ENCODE measurements at regions not wholly inside any gene's neighbourhood (a gene's known extent, or its start where the extent isn't known, plus 50 kb on each side); places are given as distances from the start of the nearest gene placed in this dataset.

DNA sequence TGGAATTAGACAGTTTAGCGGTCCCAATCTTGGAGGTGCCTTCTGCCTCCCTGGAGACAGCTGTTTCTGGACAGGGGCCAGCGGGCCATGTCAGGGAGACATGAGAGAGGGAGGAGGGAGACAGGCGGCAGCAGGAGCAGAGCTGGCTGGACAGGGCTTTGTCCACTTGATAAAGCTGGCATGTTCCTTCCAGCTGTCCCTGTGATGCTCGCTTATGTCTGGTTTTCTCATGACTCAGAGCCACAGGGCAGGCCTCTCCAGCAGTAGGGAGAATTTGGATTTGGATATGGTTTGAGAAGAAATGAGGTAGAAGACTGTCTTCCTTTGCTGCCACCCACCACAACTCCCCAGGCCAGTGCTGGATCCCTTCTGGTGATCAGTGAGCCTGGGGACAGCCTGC lies 51.7 kb upstream of the SORCS3 start:
- Histone ChIP-seq H3K27me3 (ENCODE audit: insufficient read depth) (no peaks in the 10 kb centered on the region), H3K36me3 (replicated peaks in 1 of 2; ENCODE audit: control insufficient read depth in 1 of 2, insufficient read depth in 2 of 2, low read length in 1 of 2) (no peaks in the 10 kb centered on the region), H3K9me3 (no peaks in the 10 kb centered on the region), H4K20me1 (ENCODE audit: insufficient read depth) (no peaks in the 10 kb centered on the region), H3K9me2 (no peaks in the 10 kb centered on the region), H3K4me3 (ENCODE audit: low read depth in 2 of 2, low read length in 1 of 2) (no peak overlapping the region), H2AFZ (ENCODE audit: low read depth) (peak overlapping the region; percentile 49; the same call in 1 of the 2 replicates), H3F3A (replicated peaks; ENCODE audit: insufficient read depth) (peaks cover 7% of the 10 kb centered on the region), H3K4me1 (ENCODE audit: control insufficient read depth in 1 of 2, insufficient read depth in 2 of 2, low read depth in 1 of 2, low read length in 1 of 2) (peaks cover 12 to 19% of the 10 kb centered on the region in 2 experiments; a peak in 3 of 4 replicates), H3K9ac (peak overlapping the region; percentile 60; the same call in 1 of the 2 replicates), H3K4me2 (peak overlapping the region; percentile 44), H3K27ac (ENCODE audit: low read depth in 2 of 2, low read length in 1 of 2) (peak overlapping the region in 1 of 2 experiments; percentile 83; a peak in 2 of 4 replicates), H3K79me2 (ENCODE audit: insufficient read depth) (no peaks in the 10 kb centered on the region)
- DNase-seq, result no peak
- TF ChIP-seq JUND (IDR thresholded peaks at IDR 0.05) (no peak), RXRA (IDR thresholded peaks at IDR 0.05; ENCODE audit: borderline replicate concordance, low read depth) (no peak), GATA2 (CRISPR knock-in tag; IDR thresholded peaks at IDR 0.05) (no peak), NFIC (IDR thresholded peaks at IDR 0.05; ENCODE audit: borderline replicate concordance) (no peak)
- TF ChIP-seq, protein P1, sequence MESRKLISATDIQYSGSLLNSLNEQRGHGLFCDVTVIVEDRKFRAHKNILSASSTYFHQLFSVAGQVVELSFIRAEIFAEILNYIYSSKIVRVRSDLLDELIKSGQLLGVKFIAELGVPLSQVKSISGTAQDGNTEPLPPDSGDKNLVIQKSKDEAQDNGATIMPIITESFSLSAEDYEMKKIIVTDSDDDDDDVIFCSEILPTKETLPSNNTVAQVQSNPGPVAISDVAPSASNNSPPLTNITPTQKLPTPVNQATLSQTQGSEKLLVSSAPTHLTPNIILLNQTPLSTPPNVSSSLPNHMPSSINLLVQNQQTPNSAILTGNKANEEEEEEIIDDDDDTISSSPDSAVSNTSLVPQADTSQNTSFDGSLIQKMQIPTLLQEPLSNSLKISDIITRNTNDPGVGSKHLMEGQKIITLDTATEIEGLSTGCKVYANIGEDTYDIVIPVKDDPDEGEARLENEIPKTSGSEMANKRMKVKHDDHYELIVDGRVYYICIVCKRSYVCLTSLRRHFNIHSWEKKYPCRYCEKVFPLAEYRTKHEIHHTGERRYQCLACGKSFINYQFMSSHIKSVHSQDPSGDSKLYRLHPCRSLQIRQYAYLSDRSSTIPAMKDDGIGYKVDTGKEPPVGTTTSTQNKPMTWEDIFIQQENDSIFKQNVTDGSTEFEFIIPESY (IDR thresholded peaks at IDR 0.05; ENCODE audit: borderline replicate concordance, low read depth), result no peak
- ChIA-PET CTCF (interaction anchor here (1.2 to 4.5 kb wide), 6 partner anchors 9 to 236 kb away, joined by 3 to 40 read pairs (median 6); partner anchors contain the start of genes CFAP58 and SORCS3), POLR2A (no interaction called here)
- WGBS (ENCODE audit: low lambda C conversion rate), result 48% methylated on average over 4 of the region's 4 CpGs

DNA sequence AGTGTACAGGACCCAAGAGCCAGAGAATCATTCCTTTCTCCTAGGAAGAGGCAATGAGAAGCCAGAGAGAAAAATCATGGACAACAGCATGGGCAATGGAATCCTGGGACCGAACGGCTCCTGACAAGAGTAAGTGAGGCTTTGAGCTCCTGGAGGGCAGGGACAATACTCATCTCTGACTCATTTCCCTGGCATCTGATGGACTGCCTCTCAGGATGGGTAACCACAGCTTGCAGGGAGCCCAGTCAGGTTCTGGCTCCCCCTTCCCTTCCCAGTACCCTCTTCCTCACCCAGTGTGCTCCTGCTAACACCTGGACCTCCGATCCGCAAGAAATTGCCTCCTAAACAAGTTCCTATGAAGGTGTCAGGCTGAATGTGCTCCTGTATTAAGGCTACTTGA lies 51.2 kb upstream of the SORCS3 start:
- no peak overlapping the region for H3K4me3 ChIP-seq (ENCODE audit: low read depth in 2 of 2, low read length in 1 of 2)
- no peak for DNase-seq
- no peaks in the 10 kb centered on the region for H4K20me1 ChIP-seq (ENCODE audit: insufficient read depth)
- 45% methylated on average over 4 of the region's 4 CpGs for WGBS (ENCODE audit: low lambda C conversion rate)
- H3K79me2 ChIP-seq (ENCODE audit: insufficient read depth), result no peaks in the 10 kb centered on the region
- peak overlapping the region; percentile 49; the same call in 1 of the 2 replicates for H2AFZ ChIP-seq (ENCODE audit: low read depth)
- H3K9ac ChIP-seq, result peak overlapping the region; percentile 60; the same call in 1 of the 2 replicates
- peaks cover 12 to 19% of the 10 kb centered on the region in 2 experiments; a peak in 3 of 4 replicates for H3K4me1 ChIP-seq (ENCODE audit: control insufficient read depth in 1 of 2, insufficient read depth in 2 of 2, low read depth in 1 of 2, low read length in 1 of 2)
- peak overlapping the region; percentile 44 for H3K4me2 ChIP-seq
- H3K27me3 ChIP-seq (ENCODE audit: insufficient read depth), result no peaks in the 10 kb centered on the region
- no peaks in the 10 kb centered on the region for H3K9me3 ChIP-seq
- ChIA-PET POLR2A (no interaction called here), CTCF (interaction anchor here (1.2 to 4.5 kb wide), 6 partner anchors 10 to 236 kb away, joined by 3 to 40 read pairs (median 6); partner anchors contain the start of genes CFAP58 and SORCS3)
- H3K27ac ChIP-seq (ENCODE audit: low read depth in 2 of 2, low read length in 1 of 2), result peak overlapping the region in 1 of 2 experiments; percentile 83; a peak in 2 of 4 replicates
- no peaks in the 10 kb centered on the region for H3K36me3 ChIP-seq (replicated peaks in 1 of 2; ENCODE audit: control insufficient read depth in 1 of 2, insufficient read depth in 2 of 2, low read length in 1 of 2)
- H3F3A ChIP-seq (replicated peaks; ENCODE audit: insufficient read depth), result peaks cover 7% of the 10 kb centered on the region
- no peaks in the 10 kb centered on the region for H3K9me2 ChIP-seq
- TF ChIP-seq SMC3 (IDR thresholded peaks at IDR 0.05; ENCODE audit: low read depth, low read length), result no peak
- TF ChIP-seq, protein P2, sequence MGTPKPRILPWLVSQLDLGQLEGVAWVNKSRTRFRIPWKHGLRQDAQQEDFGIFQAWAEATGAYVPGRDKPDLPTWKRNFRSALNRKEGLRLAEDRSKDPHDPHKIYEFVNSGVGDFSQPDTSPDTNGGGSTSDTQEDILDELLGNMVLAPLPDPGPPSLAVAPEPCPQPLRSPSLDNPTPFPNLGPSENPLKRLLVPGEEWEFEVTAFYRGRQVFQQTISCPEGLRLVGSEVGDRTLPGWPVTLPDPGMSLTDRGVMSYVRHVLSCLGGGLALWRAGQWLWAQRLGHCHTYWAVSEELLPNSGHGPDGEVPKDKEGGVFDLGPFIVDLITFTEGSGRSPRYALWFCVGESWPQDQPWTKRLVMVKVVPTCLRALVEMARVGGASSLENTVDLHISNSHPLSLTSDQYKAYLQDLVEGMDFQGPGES (IDR thresholded peaks at IDR 0.05; ENCODE audit: low read depth, low read length), result no peak
- TF ChIP-seq, protein P1 (IDR thresholded peaks at IDR 0.05; ENCODE audit: borderline replicate concordance, low read depth), result no peak
- TF ChIP-seq, protein P3, sequence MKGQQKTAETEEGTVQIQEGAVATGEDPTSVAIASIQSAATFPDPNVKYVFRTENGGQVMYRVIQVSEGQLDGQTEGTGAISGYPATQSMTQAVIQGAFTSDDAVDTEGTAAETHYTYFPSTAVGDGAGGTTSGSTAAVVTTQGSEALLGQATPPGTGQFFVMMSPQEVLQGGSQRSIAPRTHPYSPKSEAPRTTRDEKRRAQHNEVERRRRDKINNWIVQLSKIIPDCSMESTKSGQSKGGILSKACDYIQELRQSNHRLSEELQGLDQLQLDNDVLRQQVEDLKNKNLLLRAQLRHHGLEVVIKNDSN (IDR thresholded peaks at IDR 0.05; ENCODE audit: borderline replicate concordance, low read depth), result no peak
- TF ChIP-seq, protein P4, sequence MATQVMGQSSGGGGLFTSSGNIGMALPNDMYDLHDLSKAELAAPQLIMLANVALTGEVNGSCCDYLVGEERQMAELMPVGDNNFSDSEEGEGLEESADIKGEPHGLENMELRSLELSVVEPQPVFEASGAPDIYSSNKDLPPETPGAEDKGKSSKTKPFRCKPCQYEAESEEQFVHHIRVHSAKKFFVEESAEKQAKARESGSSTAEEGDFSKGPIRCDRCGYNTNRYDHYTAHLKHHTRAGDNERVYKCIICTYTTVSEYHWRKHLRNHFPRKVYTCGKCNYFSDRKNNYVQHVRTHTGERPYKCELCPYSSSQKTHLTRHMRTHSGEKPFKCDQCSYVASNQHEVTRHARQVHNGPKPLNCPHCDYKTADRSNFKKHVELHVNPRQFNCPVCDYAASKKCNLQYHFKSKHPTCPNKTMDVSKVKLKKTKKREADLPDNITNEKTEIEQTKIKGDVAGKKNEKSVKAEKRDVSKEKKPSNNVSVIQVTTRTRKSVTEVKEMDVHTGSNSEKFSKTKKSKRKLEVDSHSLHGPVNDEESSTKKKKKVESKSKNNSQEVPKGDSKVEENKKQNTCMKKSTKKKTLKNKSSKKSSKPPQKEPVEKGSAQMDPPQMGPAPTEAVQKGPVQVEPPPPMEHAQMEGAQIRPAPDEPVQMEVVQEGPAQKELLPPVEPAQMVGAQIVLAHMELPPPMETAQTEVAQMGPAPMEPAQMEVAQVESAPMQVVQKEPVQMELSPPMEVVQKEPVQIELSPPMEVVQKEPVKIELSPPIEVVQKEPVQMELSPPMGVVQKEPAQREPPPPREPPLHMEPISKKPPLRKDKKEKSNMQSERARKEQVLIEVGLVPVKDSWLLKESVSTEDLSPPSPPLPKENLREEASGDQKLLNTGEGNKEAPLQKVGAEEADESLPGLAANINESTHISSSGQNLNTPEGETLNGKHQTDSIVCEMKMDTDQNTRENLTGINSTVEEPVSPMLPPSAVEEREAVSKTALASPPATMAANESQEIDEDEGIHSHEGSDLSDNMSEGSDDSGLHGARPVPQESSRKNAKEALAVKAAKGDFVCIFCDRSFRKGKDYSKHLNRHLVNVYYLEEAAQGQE (IDR thresholded peaks at IDR 0.05; ENCODE audit: low read depth, low read length), result no peak
- TF ChIP-seq GATA2 (CRISPR knock-in tag; IDR thresholded peaks at IDR 0.05), result no peak
- TF ChIP-seq MEF2A (IDR thresholded peaks at IDR 0.05; ENCODE audit: borderline replicate concordance, low read depth), result no peak
- TF ChIP-seq RXRA (IDR thresholded peaks at IDR 0.05; ENCODE audit: borderline replicate concordance, low read depth), result no peak
- TF ChIP-seq TAF1 (IDR thresholded peaks at IDR 0.05; ENCODE audit: borderline replicate concordance, low read depth, low read length), result no peak
- peak; percentile 86 for TF ChIP-seq FOSL2 (IDR thresholded peaks at IDR 0.05; ENCODE audit: borderline replicate concordance, low read depth)
- TF ChIP-seq, protein P5, sequence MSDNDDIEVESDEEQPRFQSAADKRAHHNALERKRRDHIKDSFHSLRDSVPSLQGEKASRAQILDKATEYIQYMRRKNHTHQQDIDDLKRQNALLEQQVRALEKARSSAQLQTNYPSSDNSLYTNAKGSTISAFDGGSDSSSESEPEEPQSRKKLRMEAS (IDR thresholded peaks at IDR 0.05; ENCODE audit: low read depth), result peak; percentile 22; the same call in 1 of the 2 replicates
- TF ChIP-seq FOXM1 (IDR thresholded peaks at IDR 0.05; ENCODE audit: low read depth), result no peak
- TF ChIP-seq POLR2AphosphoS5 (IDR thresholded peaks at IDR 0.05; ENCODE audit: low read depth, low read length), result no peak
- TF ChIP-seq YY1 (IDR thresholded peaks at IDR 0.05; ENCODE audit: low read depth), result no peak
- peak; percentile 75 for TF ChIP-seq JUND (IDR thresholded peaks at IDR 0.05)
